GM19468 (cell line): ENCODE measurements at regions not wholly inside any gene's neighbourhood (a gene's known extent, or its start where the extent isn't known, plus 50 kb on each side); places are given as distances from the start of the nearest gene placed in this dataset.

Source experiments
- ATAC-seq: cut with Tn5 transposase; IDR thresholded peaks from one replicate; pipeline ENCODE4 v1.9.1; 2021; ENCODE audit warnings: mild to moderate bottlenecking, moderate library complexity, moderate number of reproducible peaks; ENCODE audit not compliant: unreplicated experiment; ENCODE audit errors: extremely low read depth

- ATAC-seq: no peak
These were observed 268.2 kb upstream of the POU3F2 start for GRCh38 chr6:98566126-98566525.

DNA sequence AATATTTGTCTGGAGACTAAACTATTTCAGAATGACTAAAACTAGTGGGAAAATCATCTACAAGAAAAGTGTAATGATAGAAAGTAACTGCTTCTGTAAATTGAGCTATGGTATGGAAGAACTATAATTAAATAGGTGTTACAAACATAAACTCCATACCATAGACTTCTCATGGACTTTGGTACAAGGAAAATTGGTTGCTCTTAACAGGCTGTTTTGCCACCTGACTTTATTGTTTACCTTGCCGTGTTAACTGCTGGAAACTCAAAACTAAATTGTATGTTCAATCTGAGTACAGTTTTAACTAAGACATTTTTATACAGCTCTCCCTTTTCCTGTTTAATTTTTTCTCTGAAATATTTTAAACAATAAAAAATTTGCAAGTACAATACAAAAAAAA lies 261.8 kb upstream of the POU3F2 start:
- no peak for ATAC-seq

- no peak for ATAC-seq
These were observed 259.4 kb upstream of the POU3F2 start for GRCh38 chr6:98574984-98575383.

- no peak for ATAC-seq
These were observed 257.6 kb upstream of the POU3F2 start for GRCh38 chr6:98576791-98577190.

DNA sequence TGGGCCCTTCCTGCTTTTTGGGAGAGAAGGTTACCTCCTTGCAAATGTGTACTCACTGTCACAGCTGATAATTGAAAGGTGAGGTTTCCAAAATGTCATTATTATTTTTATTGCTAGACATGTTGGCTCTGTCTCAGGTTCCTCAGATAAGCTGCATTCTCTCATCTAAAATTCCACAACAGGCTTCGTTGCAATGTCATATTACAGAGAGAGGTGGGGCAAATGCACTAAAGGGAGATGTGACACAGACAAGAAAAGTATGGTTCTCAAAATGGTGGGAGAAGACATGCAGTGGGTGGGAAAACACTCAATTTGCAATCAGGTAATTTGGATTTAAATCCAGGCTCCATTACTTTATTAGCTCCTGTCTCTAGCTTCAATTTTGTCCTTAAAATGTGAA lies 256.4 kb upstream of the POU3F2 start:
- ATAC-seq: no peak

GRCh38 chr6:98579079-98579478 lies 255.3 kb upstream of the POU3F2 start:
- ATAC-seq: no peak

- no peak for ATAC-seq
These were observed 254.4 kb upstream of the POU3F2 start for GRCh38 chr6:98579941-98580340.

DNA sequence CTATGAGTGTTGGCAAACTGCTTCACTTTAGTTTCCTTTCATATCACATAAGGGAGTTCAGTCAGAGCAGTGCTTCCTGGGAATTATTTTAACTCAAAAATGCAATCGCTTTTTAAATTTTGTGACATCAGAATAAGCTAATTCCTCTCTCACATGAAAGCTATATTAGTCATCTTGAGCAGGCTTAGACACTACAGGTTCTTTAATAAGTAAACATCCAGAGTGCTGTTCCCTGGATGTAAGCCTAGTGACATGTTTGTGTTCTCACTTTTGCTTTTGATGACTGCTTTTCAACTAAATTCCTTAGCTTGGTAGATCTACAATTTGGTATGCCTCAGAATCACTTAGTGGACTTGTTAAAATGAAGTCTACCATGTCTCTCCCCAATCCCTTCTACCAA lies 252.7 kb upstream of the POU3F2 start:
- no peak for ATAC-seq

GRCh38 chr6:98583506-98583905 lies 250.9 kb upstream of the POU3F2 start:
- no peak for ATAC-seq

DNA sequence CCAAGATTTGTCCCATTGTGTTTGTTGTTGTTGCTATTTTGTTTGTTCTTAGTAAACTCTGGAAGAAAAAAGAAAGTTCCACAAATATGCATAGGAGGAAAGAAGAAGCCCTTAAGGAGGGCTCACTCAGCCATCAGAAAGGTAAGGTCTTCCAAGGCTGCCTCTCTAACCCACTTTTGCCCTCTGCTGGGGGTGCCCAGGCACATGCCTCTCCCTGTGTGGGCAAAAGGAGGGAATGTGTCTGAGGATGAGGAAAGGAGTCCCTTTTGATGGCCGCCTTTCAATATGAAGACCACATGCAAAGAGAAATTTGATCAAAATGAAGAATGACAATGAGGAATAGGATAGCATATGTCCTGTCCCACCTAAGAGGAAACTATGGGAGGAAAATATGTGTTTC lies 248.2 kb upstream of the POU3F2 start:
- ATAC-seq: no peak

GRCh38 chr6:98587555-98587954 lies 246.8 kb upstream of the POU3F2 start:
- ATAC-seq: no peak

GRCh38 chr6:98589536-98589935 lies 244.8 kb upstream of the POU3F2 start:
- no peak for ATAC-seq

- ATAC-seq: no peak
These were observed 244.2 kb upstream of the POU3F2 start for GRCh38 chr6:98590136-98590681.

GRCh38 chr6:98590997-98591396 lies 243.4 kb upstream of the POU3F2 start:
- no peak for ATAC-seq

- ATAC-seq: no peak
These were observed 240.7 kb upstream of the POU3F2 start for GRCh38 chr6:98593676-98594075.

- ATAC-seq: no peak
These were observed 232.7 kb upstream of the POU3F2 start for GRCh38 chr6:98601716-98602115.

- ATAC-seq: no peak
These were observed 228.7 kb upstream of the POU3F2 start for GRCh38 chr6:98605705-98606104.

DNA sequence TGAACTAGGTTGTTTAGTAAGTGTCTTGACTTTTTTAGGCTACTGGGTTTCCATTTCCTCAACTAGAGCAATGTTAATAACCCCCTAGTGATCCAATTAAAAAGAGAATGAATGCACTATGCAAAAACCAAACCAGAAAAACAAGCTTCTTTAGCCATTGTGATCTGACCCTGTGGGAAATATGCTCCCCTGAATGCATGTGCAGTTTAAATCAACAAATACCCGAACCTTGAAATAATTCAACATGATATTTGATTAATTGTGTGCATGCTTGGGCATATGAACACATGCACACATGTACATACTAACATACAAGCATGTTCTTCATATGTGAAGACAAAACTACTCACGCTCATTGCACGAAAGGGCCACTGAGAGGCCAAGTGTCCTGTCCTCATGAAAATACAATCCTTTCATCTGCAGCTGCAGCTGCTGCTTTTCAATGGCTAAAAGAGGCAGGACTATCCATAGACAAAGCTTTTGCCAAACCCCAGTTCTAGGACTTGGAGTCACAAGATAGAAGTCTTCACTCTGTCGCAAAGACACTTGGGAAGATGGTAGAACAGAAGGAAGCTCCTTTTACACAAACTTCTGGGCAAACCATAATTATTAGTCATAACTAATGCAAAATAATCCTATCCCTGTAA lies 207.1 kb upstream of the POU3F2 start:
- ATAC-seq: no peak

DNA sequence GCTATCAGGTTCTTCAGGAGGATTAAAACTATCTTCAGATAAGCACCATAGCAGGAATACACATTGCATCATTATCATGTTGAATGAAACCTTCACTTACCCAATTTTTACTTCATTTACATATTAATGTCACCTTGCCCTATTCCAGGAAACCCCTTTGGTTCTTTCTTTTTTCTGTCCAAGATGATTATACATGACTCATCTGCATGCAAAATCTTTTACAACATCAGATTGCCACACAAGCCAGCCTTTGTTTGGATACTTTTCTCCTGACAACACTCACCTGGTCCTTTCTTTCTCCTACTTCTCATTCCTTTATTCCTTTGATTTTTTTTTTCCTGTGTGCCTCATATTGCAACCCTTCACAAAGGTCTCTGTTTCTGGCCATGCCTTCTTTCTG lies 200.5 kb upstream of the POU3F2 start:
- ATAC-seq: no peak

- no peak for ATAC-seq
These were observed 199.8 kb upstream of the POU3F2 start for GRCh38 chr6:98634569-98634968.

- ATAC-seq: no peak
These were observed 199.2 kb upstream of the POU3F2 start for GRCh38 chr6:98635191-98635590.

GRCh38 chr6:98636941-98637340 lies 197.4 kb upstream of the POU3F2 start:
- ATAC-seq: no peak
